CD14-positive monocyte (primary cell): ENCODE measurements at regions not wholly inside any gene's neighbourhood (a gene's known extent, or its start where the extent isn't known, plus 50 kb on each side); places are given as distances from the start of the nearest gene placed in this dataset.

Experiments
- DNase-seq, 3 donors: peaks; one replicate each; pipeline ENCODE4 v3.0.0-alpha.2; 2011 to 2022
- H2AFZ ChIP-seq: 2 replicates; pipeline ENCODE4 v1.6.0; 2012; ENCODE audit warnings: mild to moderate bottlenecking, low read depth, low read length, inconsistent platforms; ENCODE audit not compliant: insufficient read depth, poor library complexity, severe bottlenecking
- H3K27ac ChIP-seq, 2 donors: 1 replicate in 1 of 2; 2 replicates in 1 of 2; pipeline ENCODE4 v1.5.1; 2012 to 2013; ENCODE audit warnings: low read length in 2 of 2, control low read depth in 1 of 2, inconsistent platforms in 1 of 2, low read depth in 1 of 2, mild to moderate bottlenecking in 1 of 2
- H3K27me3 ChIP-seq, 2 donors: one replicate each; pipeline versions ENCODE4 v1.6.0 to v1.6.1; 2011 to 2013; ENCODE audit warnings: low read length in 2 of 2; ENCODE audit not compliant: control insufficient read depth in 2 of 2, insufficient read depth in 2 of 2
- H3K36me3 ChIP-seq, 2 donors: replicated peaks in 1 of 2; 1 replicate in 1 of 2; 2 replicates in 1 of 2; pipeline versions ENCODE4 v1.5.1 to v1.6.1; 2012 to 2013; ENCODE audit warnings: low read length in 2 of 2, control low read depth in 1 of 2, inconsistent platforms in 1 of 2, mild to moderate bottlenecking in 1 of 2; ENCODE audit not compliant: insufficient read depth in 2 of 2, control insufficient read depth in 1 of 2
- H3K4me1 ChIP-seq, 2 donors: 1 replicate in 1 of 2; 2 replicates in 1 of 2; pipeline versions ENCODE4 v1.5.1 to v1.6.1; 2012 to 2013; ENCODE audit warnings: low read length in 2 of 2, control low read depth in 1 of 2, inconsistent platforms in 1 of 2, mild to moderate bottlenecking in 1 of 2, moderate library complexity in 1 of 2; ENCODE audit not compliant: insufficient read depth in 2 of 2, control insufficient read depth in 1 of 2
- H3K4me2 ChIP-seq: replicated peaks from 2 replicates; pipeline ENCODE3; 2012; ENCODE audit warnings: low read length, moderate library complexity, mild to moderate bottlenecking; ENCODE audit not compliant: poor library complexity, severe bottlenecking; ENCODE audit errors: extremely low read depth
- H3K4me3 ChIP-seq, 3 experiments: fragments of 200-600 bp in 1 of 3; sonication (generic) in 1 of 3; replicated peaks in 1 of 3; 1 replicate in 2 of 3; 2 replicates in 1 of 3; pipeline ENCODE4 v1.5.1; 2011 to 2013; ENCODE audit warnings: low read length in 3 of 3, mild to moderate bottlenecking in 3 of 3, control low read depth in 2 of 3, low read depth in 2 of 3, inconsistent platforms in 1 of 3, moderate library complexity in 1 of 3
- H3K79me2 ChIP-seq: 2 replicates; pipeline ENCODE4 v1.6.0; 2012; ENCODE audit warnings: mild to moderate bottlenecking, control low read depth, inconsistent platforms, low read length, moderate library complexity; ENCODE audit not compliant: insufficient read depth
- H3K9ac ChIP-seq: 2 replicates; pipeline ENCODE4 v1.6.0; 2017; ENCODE audit warnings: low read length, mild to moderate bottlenecking; ENCODE audit not compliant: insufficient read depth, poor library complexity, severe bottlenecking
- H3K9me3 ChIP-seq, 2 donors: replicated peaks in 1 of 2; 1 replicate in 1 of 2; 2 replicates in 1 of 2; pipeline versions ENCODE4 v1.5.1 to v1.6.1; 2012 to 2013; ENCODE audit warnings: low read length in 2 of 2, control low read depth in 1 of 2; ENCODE audit not compliant: control insufficient read depth in 1 of 2, insufficient read depth in 1 of 2
- H4K20me1 ChIP-seq: 2 replicates; pipeline ENCODE4 v1.6.0; 2012; ENCODE audit warnings: mild to moderate bottlenecking, low read length, control low read depth, moderate library complexity; ENCODE audit not compliant: insufficient read depth
- H3K27ac Mint-ChIP-seq, 7 donors: one replicate each; pipeline ENCODE4 v1.8.0; 2020; ENCODE audit warnings: mild to moderate bottlenecking in 7 of 7, mixed read lengths in 7 of 7, moderate library complexity in 6 of 7, inconsistent platforms in 2 of 7
- H3K27me3 Mint-ChIP-seq, 3 donors: one replicate each; pipeline ENCODE4 v1.8.0; 2021 to 2022; ENCODE audit warnings: low read depth in 3 of 3, mild to moderate bottlenecking in 3 of 3, mixed read lengths in 3 of 3, moderate library complexity in 3 of 3, inconsistent platforms in 1 of 3
- H3K36me3 Mint-ChIP-seq, 2 donors: one replicate each; pipeline ENCODE4 v1.8.0; 2020; ENCODE audit warnings: mixed read lengths in 2 of 2, inconsistent platforms in 1 of 2, mild to moderate bottlenecking in 1 of 2
- H3K4me1 Mint-ChIP-seq: one replicate; pipeline ENCODE4 v1.8.0; 2020; ENCODE audit warnings: mild to moderate bottlenecking, mixed read lengths
- H3K4me3 Mint-ChIP-seq, 2 donors: one replicate each; pipeline ENCODE4 v1.8.0; 2020; ENCODE audit warnings: mild to moderate bottlenecking in 2 of 2, mixed read lengths in 2 of 2, moderate library complexity in 1 of 2
- H3K9me3 Mint-ChIP-seq, 7 donors: one replicate each; pipeline ENCODE4 v1.8.0; 2020 to 2022; ENCODE audit warnings: mixed read lengths in 7 of 7, mild to moderate bottlenecking in 6 of 7, moderate library complexity in 6 of 7, inconsistent platforms in 2 of 7
- CTCF ChIP-seq: fragments of 200-600 bp; IDR thresholded peaks from one replicate; pipeline ENCODE4 v1.8.0; 2022; ENCODE audit warnings: antibody characterized with exemption, mild to moderate bottlenecking
- WGBS: methylation state at CpG from one replicate; pipeline ENCODE4 v1.1.5; 2013; ENCODE audit warnings: missing lambda C conversion rate; ENCODE audit not compliant: insufficient coverage; 5-methylcytosine and 5-hydroxymethylcytosine counted together
- intact Hi-C, 2 donors: fragments of 100-400 bp; cut with micrococcal nuclease; formaldehyde crosslinking; loops; one replicate each; pipeline versions ENCODE4 v1.15.0 to v1.15.1; 2023

- DNase-seq: no peak
- no peak overlapping the region for H3K27ac ChIP-seq
- H3K36me3 ChIP-seq: no peaks in the 10 kb centered on the region
- no peak overlapping the region for H3K27ac Mint-ChIP-seq
- no peaks in the 10 kb centered on the region for H3K79me2 ChIP-seq
- H3K9me3 Mint-ChIP-seq: no peaks in the 10 kb centered on the region
- no peak overlapping the region for H3K4me3 Mint-ChIP-seq
- H4K20me1 ChIP-seq: no peaks in the 10 kb centered on the region
- H3K4me3 ChIP-seq: no peak overlapping the region
- intact Hi-C loops: no loop called here
- no CpG with 5 or more reads among the region's 3 CpGs for WGBS
- no peaks in the 10 kb centered on the region for H3K4me1 Mint-ChIP-seq
- no peaks in the 10 kb centered on the region for H3K36me3 Mint-ChIP-seq
- no peaks in the 10 kb centered on the region for H3K4me1 ChIP-seq
- no peak overlapping the region for H3K4me2 ChIP-seq
- no peaks in the 10 kb centered on the region for H3K27me3 ChIP-seq
- peaks cover 0 to 6% (median 2%) of the 10 kb centered on the region in 3 donors for H3K27me3 Mint-ChIP-seq
- H3K9me3 ChIP-seq: no peaks in the 10 kb centered on the region
- no peak overlapping the region for H2AFZ ChIP-seq
- no peak overlapping the region for H3K9ac ChIP-seq
- no peak for TF ChIP-seq CTCF
Measured at GRCh38 chr4:173821876-173822275, 291.8 kb upstream of the HAND2 start.

- DNase-seq: no peak
- Histone ChIP-seq H3K36me3 (no peaks in the 10 kb centered on the region), H3K27me3 (no peaks in the 10 kb centered on the region), H3K9me3 (no peaks in the 10 kb centered on the region), H3K9ac (no peak overlapping the region), H2AFZ (no peak overlapping the region), H4K20me1 (no peaks in the 10 kb centered on the region), H3K4me3 (no peak overlapping the region), H3K79me2 (no peaks in the 10 kb centered on the region), H3K4me2 (no peak overlapping the region), H3K27ac (no peak overlapping the region), H3K4me1 (no peaks in the 10 kb centered on the region)
- H3K36me3 Mint-ChIP-seq: no peaks in the 10 kb centered on the region
- no peaks in the 10 kb centered on the region for H3K4me1 Mint-ChIP-seq
- H3K4me3 Mint-ChIP-seq: no peak overlapping the region
- peaks cover 0 to 5% (median 2%) of the 10 kb centered on the region in 3 donors for H3K27me3 Mint-ChIP-seq
- no peak overlapping the region for H3K27ac Mint-ChIP-seq
- no CpG with 5 or more reads among the region's 1 CpG for WGBS
- TF ChIP-seq CTCF: no peak
- intact Hi-C loops: no loop called here
- H3K9me3 Mint-ChIP-seq: no peaks in the 10 kb centered on the region
Measured at GRCh38 chr4:173821036-173821435, 291.0 kb upstream of the HAND2 start.
